Neural cell (in vitro differentiated cells): ENCODE measurements at regions not wholly inside any gene's neighbourhood (a gene's known extent, or its start where the extent isn't known, plus 50 kb on each side); places are given as distances from the start of the nearest gene placed in this dataset.

Source experiments
- H2AFZ ChIP-seq: fragments of 200-600, 300-800 bp; sonication (generic), shearing (Covaris generic); 2 replicates; pipeline ENCODE4 v1.6.0; 2014; ENCODE audit warnings: low read depth, mild to moderate bottlenecking, antibody characterized with exemption, low read length, moderate library complexity
- H3F3A ChIP-seq: fragments of 200-600 bp; shearing (Covaris generic); 2 replicates; pipeline ENCODE4 v1.6.1; 2016; ENCODE audit warnings: mild to moderate bottlenecking, moderate library complexity, mixed read lengths, antibody characterized with exemption, low read length; ENCODE audit not compliant: insufficient read depth, poor library complexity, severe bottlenecking
- H3K27ac ChIP-seq: fragments of 200-600, 300-800 bp; sonication (generic), shearing (Covaris generic); 2 replicates; pipeline ENCODE4 v1.5.1; 2014; ENCODE audit warnings: mild to moderate bottlenecking, low read length, moderate library complexity
- H3K27me3 ChIP-seq: fragments of 300-800, 200-600 bp; sonication (generic), shearing (Covaris generic); 2 replicates; pipeline ENCODE4 v1.6.0; 2014; ENCODE audit warnings: mild to moderate bottlenecking, low read depth, low read length, moderate library complexity; ENCODE audit not compliant: insufficient read depth
- H3K36me3 ChIP-seq: fragments of 300-800, 200-600 bp; sonication (generic), shearing (Covaris generic); 2 replicates; pipeline ENCODE4 v1.5.1; 2014; ENCODE audit warnings: mild to moderate bottlenecking, antibody characterized with exemption, low read length, moderate library complexity; ENCODE audit not compliant: insufficient read depth
- H3K4me2 ChIP-seq: fragments of 300-800, 200-600 bp; sonication (generic), shearing (Covaris generic); 2 replicates; pipeline ENCODE4 v1.6.0; 2014; ENCODE audit warnings: mild to moderate bottlenecking, low read length
- H3K4me3 ChIP-seq: fragments of 300-800, 200-600 bp; sonication (generic), shearing (Covaris generic); 2 replicates; pipeline ENCODE4 v1.5.1; 2014; ENCODE audit warnings: mild to moderate bottlenecking, low read length, moderate library complexity
- H3K79me2 ChIP-seq: fragments of 200-600 bp; shearing (Covaris generic); replicated peaks from 2 replicates; pipeline ENCODE4 v1.6.0; 2014; ENCODE audit warnings: mild to moderate bottlenecking, low read length, moderate library complexity; ENCODE audit not compliant: insufficient read depth
- H3K9ac ChIP-seq: fragments of 300-800, 200-600 bp; sonication (generic), shearing (Covaris generic); 2 replicates; pipeline ENCODE4 v1.6.1; 2016; ENCODE audit warnings: mild to moderate bottlenecking, low read length, mixed read lengths
- H3K9me2 ChIP-seq: fragments of 200-600 bp; shearing (Covaris generic); 2 replicates; pipeline ENCODE4 v1.6.1; 2016; ENCODE audit warnings: mild to moderate bottlenecking, low read length, mixed read lengths; ENCODE audit not compliant: insufficient read depth
- H3K9me3 ChIP-seq: fragments of 200-600, 300-800 bp; sonication (generic), shearing (Covaris generic); 2 replicates; pipeline ENCODE4 v1.6.1; 2016; ENCODE audit warnings: mild to moderate bottlenecking, mixed run types, low read length, moderate library complexity, mixed read lengths
- H4K20me1 ChIP-seq: fragments of 200-600 bp; shearing (Covaris generic); 2 replicates; pipeline ENCODE4 v1.6.1; 2016; ENCODE audit warnings: mild to moderate bottlenecking, mixed run types; ENCODE audit not compliant: insufficient read depth
- CTCF ChIP-seq: fragments of 450-650 bp; IDR thresholded peaks from 2 replicates; pipeline ENCODE4 v1.5.1; 2014; ENCODE audit warnings: antibody characterized with exemption, mild to moderate bottlenecking, moderate library complexity; ENCODE audit not compliant: poor library complexity, severe bottlenecking
- EP300 ChIP-seq: fragments of 450-650 bp; conservative IDR thresholded peaks from 2 replicates; pipeline ENCODE4 v1.6.1; 2014; ENCODE audit warnings: antibody characterized with exemption, mild to moderate bottlenecking, moderate library complexity; ENCODE audit not compliant: poor library complexity, severe bottlenecking
- EZH2 ChIP-seq: fragments of 200-600, 300-800 bp; shearing (Covaris generic), sonication (generic); IDR thresholded peaks from 2 replicates; pipeline ENCODE4 v1.6.1; 2014; ENCODE audit warnings: antibody characterized with exemption, low read length, borderline replicate concordance, mild to moderate bottlenecking; ENCODE audit not compliant: insufficient read depth, poor library complexity, severe bottlenecking
- MXI1 ChIP-seq: fragments of 450-650 bp; conservative IDR thresholded peaks from 2 replicates; pipeline ENCODE4 v1.6.1; 2014; ENCODE audit warnings: antibody characterized with exemption, mild to moderate bottlenecking; ENCODE audit not compliant: poor library complexity, severe bottlenecking
- POLR2AphosphoS5 ChIP-seq: IDR thresholded peaks from 2 replicates; pipeline ENCODE4 v1.6.1; 2012
- RAD21 ChIP-seq: fragments of 450-650 bp; conservative IDR thresholded peaks from 2 replicates; pipeline ENCODE4 v1.6.1; 2014; ENCODE audit warnings: antibody characterized with exemption, mild to moderate bottlenecking, moderate library complexity
- REST ChIP-seq: IDR thresholded peaks from 2 replicates; pipeline ENCODE4 v1.6.1; 2012; ENCODE audit warnings: borderline replicate concordance
- SMC3 ChIP-seq: fragments of 450-650 bp; conservative IDR thresholded peaks from 2 replicates; pipeline ENCODE4 v1.6.1; 2014; ENCODE audit warnings: antibody characterized with exemption, mild to moderate bottlenecking, moderate library complexity; ENCODE audit not compliant: poor library complexity
- TAF1 ChIP-seq: IDR thresholded peaks from 2 replicates; pipeline ENCODE4 v1.6.1; 2012; ENCODE audit warnings: low read depth

- Histone ChIP-seq H2AFZ (no peak overlapping the region), H3K9me3 (peaks cover 6% of the 10 kb centered on the region), H3K27ac (no peak overlapping the region), H3K4me2 (no peak overlapping the region), H4K20me1 (no peaks in the 10 kb centered on the region), H3K27me3 (no peaks in the 10 kb centered on the region), H3K4me3 (no peak overlapping the region), H3K36me3 (no peaks in the 10 kb centered on the region), H3K9ac (no peak overlapping the region), H3K9me2 (no peaks in the 10 kb centered on the region), H3K79me2 (no peaks in the 10 kb centered on the region), H3F3A (no peaks in the 10 kb centered on the region)
- TF ChIP-seq TAF1 (no peak), RAD21 (no peak), SMC3 (no peak), EZH2 (no peak), CTCF (no peak), MXI1 (no peak), POLR2AphosphoS5 (no peak), REST (no peak), EP300 (no peak)
Measured at GRCh38 chr17:33529816-33530215, 236.7 kb upstream of the ASIC2 start.

GRCh38 chr17:33531311-33531710, 238.2 kb upstream of the ASIC2 start:
- no peak overlapping the region for H2AFZ ChIP-seq
- no peaks in the 10 kb centered on the region for H3F3A ChIP-seq
- TF ChIP-seq RAD21, result no peak
- no peak for TF ChIP-seq EZH2
- no peak for TF ChIP-seq MXI1
- no peak for TF ChIP-seq SMC3
- no peak for TF ChIP-seq CTCF
- no peak for TF ChIP-seq POLR2AphosphoS5
- no peak for TF ChIP-seq EP300
- no peak for TF ChIP-seq TAF1
- no peak for TF ChIP-seq REST
- H4K20me1 ChIP-seq, result no peaks in the 10 kb centered on the region
- H3K9ac ChIP-seq, result no peak overlapping the region
- no peaks in the 10 kb centered on the region for H3K79me2 ChIP-seq
- no peak overlapping the region for H3K4me2 ChIP-seq
- no peaks in the 10 kb centered on the region for H3K27me3 ChIP-seq
- H3K36me3 ChIP-seq, result no peaks in the 10 kb centered on the region
- H3K9me2 ChIP-seq, result no peaks in the 10 kb centered on the region
- no peak overlapping the region for H3K27ac ChIP-seq
- H3K9me3 ChIP-seq, result peaks cover 6% of the 10 kb centered on the region
- no peak overlapping the region for H3K4me3 ChIP-seq
